H9 (cell line): ENCODE measurements at regions not wholly inside any gene's neighbourhood (a gene's known extent, or its start where the extent isn't known, plus 50 kb on each side); places are given as distances from the start of the nearest gene placed in this dataset.

ENCODE experiments used
- DNase-seq: peaks from one replicate; pipeline ENCODE4 v3.0.0-alpha.2; 2017
- H2AFZ ChIP-seq: one replicate; pipeline ENCODE4 v1.6.1; 2013; ENCODE audit warnings: mild to moderate bottlenecking, low read length, control low read depth, moderate library complexity
- H2AK5ac ChIP-seq: 2 replicates; pipeline ENCODE4 v1.6.1; 2013; ENCODE audit warnings: low read length, control low read depth, mixed read lengths; ENCODE audit not compliant: insufficient read length
- H2BK120ac ChIP-seq: one replicate; pipeline ENCODE4 v1.6.1; 2013; ENCODE audit warnings: low read depth, mild to moderate bottlenecking, low read length, control low read depth, inconsistent platforms; ENCODE audit not compliant: poor library complexity, severe bottlenecking
- H2BK12ac ChIP-seq: 2 replicates; pipeline ENCODE4 v1.6.1; 2013; ENCODE audit warnings: low read length, control low read depth, mixed read lengths, low read depth; ENCODE audit not compliant: insufficient read length
- H2BK15ac ChIP-seq: 2 replicates; pipeline ENCODE4 v1.6.1; 2013; ENCODE audit warnings: low read depth, low read length, control low read depth
- H2BK20ac ChIP-seq: one replicate; pipeline ENCODE4 v1.6.1; 2013; ENCODE audit warnings: low read depth, mild to moderate bottlenecking, low read length, control low read depth, inconsistent platforms; ENCODE audit not compliant: poor library complexity, severe bottlenecking
- H2BK5ac ChIP-seq: 2 replicates; pipeline ENCODE4 v1.6.1; 2013; ENCODE audit warnings: low read length, control low read depth, mixed read lengths; ENCODE audit not compliant: insufficient read length
- H3K14ac ChIP-seq: 2 replicates; pipeline ENCODE4 v1.6.1; 2013; ENCODE audit warnings: low read length, control low read depth; ENCODE audit not compliant: insufficient read depth
- H3K18ac ChIP-seq: 2 replicates; pipeline ENCODE4 v1.6.1; 2013; ENCODE audit warnings: low read depth, mild to moderate bottlenecking, mixed read lengths, low read length, control low read depth; ENCODE audit not compliant: insufficient read length
- H3K23ac ChIP-seq: 2 replicates; pipeline ENCODE4 v1.6.1; 2013; ENCODE audit warnings: low read length, control low read depth, mixed read lengths, low read depth; ENCODE audit not compliant: insufficient read length
- H3K23me2 ChIP-seq: 2 replicates; pipeline ENCODE4 v1.6.1; 2013; ENCODE audit warnings: low read depth, mild to moderate bottlenecking, mixed read lengths, low read length, control low read depth; ENCODE audit not compliant: insufficient read length, poor library complexity, severe bottlenecking
- H3K27ac ChIP-seq: 2 replicates; pipeline ENCODE4 v1.5.1; 2013; ENCODE audit warnings: low read length, control low read depth, mixed read lengths, low read depth; ENCODE audit not compliant: insufficient read length
- H3K27me3 ChIP-seq: 2 replicates; pipeline ENCODE4 v1.6.1; 2013; ENCODE audit warnings: low read length, control low read depth, inconsistent platforms; ENCODE audit not compliant: insufficient read depth
- H3K4ac ChIP-seq: 2 replicates; pipeline ENCODE4 v1.6.1; 2013; ENCODE audit warnings: low read depth, mild to moderate bottlenecking, control low read depth, inconsistent platforms, low read length, moderate library complexity
- H3K4me1 ChIP-seq: 2 replicates; pipeline ENCODE4 v1.6.1; 2013; ENCODE audit warnings: low read length, control low read depth, inconsistent platforms; ENCODE audit not compliant: insufficient read depth
- H3K4me2 ChIP-seq: 2 replicates; pipeline ENCODE4 v1.6.1; 2013; ENCODE audit warnings: low read length, control low read depth, mixed read lengths; ENCODE audit not compliant: insufficient read length, insufficient read depth
- H3K56ac ChIP-seq: 2 replicates; pipeline ENCODE4 v1.6.1; 2013; ENCODE audit warnings: low read depth, mild to moderate bottlenecking, mixed read lengths, low read length, control low read depth; ENCODE audit not compliant: insufficient read length
- H3K79me1 ChIP-seq: 2 replicates; pipeline ENCODE4 v1.6.1; 2013; ENCODE audit warnings: low read depth, mild to moderate bottlenecking, moderate library complexity, low read length, control low read depth, inconsistent platforms; ENCODE audit not compliant: insufficient read depth, poor library complexity, severe bottlenecking
- H3K79me2 ChIP-seq: 2 replicates; pipeline ENCODE4 v1.6.1; 2013; ENCODE audit warnings: low read length, control low read depth, inconsistent platforms; ENCODE audit not compliant: insufficient read depth
- H3K9ac ChIP-seq: 2 replicates; pipeline ENCODE4 v1.6.1; 2013; ENCODE audit warnings: low read length, control low read depth, mixed read lengths; ENCODE audit not compliant: insufficient read length; ENCODE audit errors: extremely low read depth
- H3K9me3 ChIP-seq: one replicate; pipeline ENCODE4 v1.6.1; 2013; ENCODE audit warnings: low read depth, low read length, inconsistent platforms; ENCODE audit not compliant: control insufficient read depth
- H3T11ph ChIP-seq: one replicate; pipeline ENCODE4 v1.6.1; 2013; ENCODE audit warnings: mild to moderate bottlenecking, low read length, control low read depth, inconsistent platforms
- H4K20me1 ChIP-seq: one replicate; pipeline ENCODE4 v1.6.1; 2013; ENCODE audit not compliant: control insufficient read depth, insufficient read length, insufficient read depth
- H4K5ac ChIP-seq: 2 replicates; pipeline ENCODE4 v1.6.1; 2013; ENCODE audit warnings: low read depth, mild to moderate bottlenecking, mixed read lengths, low read length, control low read depth; ENCODE audit not compliant: insufficient read length
- H4K8ac ChIP-seq: replicated peaks from 2 replicates; pipeline ENCODE4 v1.6.1; 2013; ENCODE audit warnings: low read length, control low read depth, mixed read lengths, low read depth; ENCODE audit not compliant: insufficient read length
- H4K91ac ChIP-seq: 2 replicates; pipeline ENCODE4 v1.6.1; 2013; ENCODE audit warnings: low read depth, mild to moderate bottlenecking, moderate library complexity, mixed read lengths, low read length, control low read depth; ENCODE audit not compliant: insufficient read length
- H3K27ac Mint-ChIP-seq, 3 experiments: 2 replicates in 2 of 3; 3 replicates in 1 of 3; pipeline ENCODE4 v1.8.0; 2020 to 2021; ENCODE audit warnings: mixed read lengths in 3 of 3, mild to moderate bottlenecking in 1 of 3, moderate library complexity in 1 of 3
- H3K27me3 Mint-ChIP-seq: 2 replicates; pipeline ENCODE4 v1.8.0; 2021; ENCODE audit warnings: low read depth, mild to moderate bottlenecking, moderate library complexity, mixed read lengths
- H3K36me3 Mint-ChIP-seq, 3 experiments: 2 replicates in 2 of 3; 3 replicates in 1 of 3; pipeline ENCODE4 v1.8.0; 2020 to 2021; ENCODE audit warnings: low read depth in 3 of 3, mixed read lengths in 3 of 3; ENCODE audit not compliant: insufficient read depth in 1 of 3
- H3K4me1 Mint-ChIP-seq, 2 experiments: 2 replicates each; pipeline ENCODE4 v1.8.0; 2020; ENCODE audit warnings: mixed read lengths in 2 of 2
- H3K4me3 Mint-ChIP-seq, 2 experiments: 2 replicates in 1 of 2; 3 replicates in 1 of 2; pipeline ENCODE4 v1.8.0; 2020 to 2021; ENCODE audit warnings: mild to moderate bottlenecking in 2 of 2, mixed read lengths in 2 of 2, moderate library complexity in 1 of 2
- H3K9me3 Mint-ChIP-seq, 2 experiments: 2 replicates in 1 of 2; 3 replicates in 1 of 2; pipeline ENCODE4 v1.8.0; 2020; ENCODE audit warnings: mild to moderate bottlenecking in 2 of 2, mixed read lengths in 2 of 2, moderate library complexity in 1 of 2
- WGBS: extraction: QIAGEN DNeasy Blood & Tissue Kit; methylation state at CpG from one replicate; pipeline ENCODE4 v1.1.7; 2013; ENCODE audit warnings: missing lambda C conversion rate, low lambda C conversion rate, mixed read lengths; ENCODE audit not compliant: insufficient read length; ENCODE audit errors: extremely low coverage; 5-methylcytosine and 5-hydroxymethylcytosine counted together
- TF ChIP-seq, protein P1 (sequence below): fragments of 200-600 bp; sonication (generic); conservative IDR thresholded peaks from 3 replicates; pipeline ENCODE4 v1.8.0; 2021; ENCODE audit warnings: antibody characterized with exemption, mild to moderate bottlenecking

DNA sequence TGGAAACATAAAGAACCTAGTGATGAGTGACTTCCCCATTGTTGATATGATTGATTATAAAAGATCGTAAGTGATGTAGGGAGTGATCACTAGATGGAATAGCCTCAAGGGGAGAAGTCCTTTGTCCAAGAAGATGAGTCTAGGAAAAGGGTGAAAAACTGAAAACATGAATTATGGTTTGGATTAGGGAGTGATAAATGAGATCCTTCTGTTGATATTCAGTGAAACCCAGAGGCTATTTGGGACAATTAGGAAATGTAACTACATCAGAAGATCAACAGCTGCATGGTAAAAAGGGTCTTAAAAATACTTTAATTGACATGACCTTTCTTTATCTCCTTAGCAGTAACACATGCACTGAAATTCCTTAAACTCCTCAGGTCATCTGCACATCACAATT, 124.0 kb upstream of the UNC5C start:
- H3K27me3 ChIP-seq = no peaks in the 10 kb centered on the region
- no peak overlapping the region for H3K9ac ChIP-seq
- H3K18ac ChIP-seq = no peak overlapping the region
- no peak overlapping the region for H2BK15ac ChIP-seq
- no peaks in the 10 kb centered on the region for H3K23me2 ChIP-seq
- H3K27me3 Mint-ChIP-seq = no peaks in the 10 kb centered on the region
- no peak overlapping the region for H3K4me2 ChIP-seq
- no peak overlapping the region for H4K5ac ChIP-seq
- no peaks in the 10 kb centered on the region for H3K79me1 ChIP-seq
- no peak overlapping the region for H3K27ac ChIP-seq
- no peak overlapping the region for H3K27ac Mint-ChIP-seq
- H3K23ac ChIP-seq = no peak overlapping the region
- WGBS = no CpG with 5 or more reads among the region's 1 CpG
- no peak overlapping the region for H2BK120ac ChIP-seq
- no peak overlapping the region for H4K91ac ChIP-seq
- H3K79me2 ChIP-seq = no peaks in the 10 kb centered on the region
- no peak overlapping the region for H2BK5ac ChIP-seq
- no peak overlapping the region for H3K56ac ChIP-seq
- H2BK20ac ChIP-seq = no peak overlapping the region
- no peak overlapping the region for H3T11ph ChIP-seq
- no peak overlapping the region for H3K4ac ChIP-seq
- DNase-seq = no peak
- TF ChIP-seq, protein P1, sequence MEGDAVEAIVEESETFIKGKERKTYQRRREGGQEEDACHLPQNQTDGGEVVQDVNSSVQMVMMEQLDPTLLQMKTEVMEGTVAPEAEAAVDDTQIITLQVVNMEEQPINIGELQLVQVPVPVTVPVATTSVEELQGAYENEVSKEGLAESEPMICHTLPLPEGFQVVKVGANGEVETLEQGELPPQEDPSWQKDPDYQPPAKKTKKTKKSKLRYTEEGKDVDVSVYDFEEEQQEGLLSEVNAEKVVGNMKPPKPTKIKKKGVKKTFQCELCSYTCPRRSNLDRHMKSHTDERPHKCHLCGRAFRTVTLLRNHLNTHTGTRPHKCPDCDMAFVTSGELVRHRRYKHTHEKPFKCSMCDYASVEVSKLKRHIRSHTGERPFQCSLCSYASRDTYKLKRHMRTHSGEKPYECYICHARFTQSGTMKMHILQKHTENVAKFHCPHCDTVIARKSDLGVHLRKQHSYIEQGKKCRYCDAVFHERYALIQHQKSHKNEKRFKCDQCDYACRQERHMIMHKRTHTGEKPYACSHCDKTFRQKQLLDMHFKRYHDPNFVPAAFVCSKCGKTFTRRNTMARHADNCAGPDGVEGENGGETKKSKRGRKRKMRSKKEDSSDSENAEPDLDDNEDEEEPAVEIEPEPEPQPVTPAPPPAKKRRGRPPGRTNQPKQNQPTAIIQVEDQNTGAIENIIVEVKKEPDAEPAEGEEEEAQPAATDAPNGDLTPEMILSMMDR = no peak
- H3K4me3 Mint-ChIP-seq = no peak overlapping the region
- peaks cover 4 to 7% of the 10 kb centered on the region in 2 experiments; a peak in 4 of 5 replicates for H3K9me3 Mint-ChIP-seq
- no peaks in the 10 kb centered on the region for H4K20me1 ChIP-seq
- H3K36me3 Mint-ChIP-seq = peaks cover 3 to 4% (median 4%) of the 10 kb centered on the region in 3 experiments; a peak in 5 of 7 replicates
- H3K9me3 ChIP-seq = no peaks in the 10 kb centered on the region
- no peak overlapping the region for H2BK12ac ChIP-seq
- no peak overlapping the region for H3K14ac ChIP-seq
- peaks cover 3 to 5% of the 10 kb centered on the region in 2 experiments; a peak in 3 of 4 replicates for H3K4me1 Mint-ChIP-seq
- no peak overlapping the region for H2AFZ ChIP-seq
- H2AK5ac ChIP-seq = no peak overlapping the region
- no peak overlapping the region for H4K8ac ChIP-seq
- H3K4me1 ChIP-seq = no peaks in the 10 kb centered on the region
